GM23248 (cell line): ENCODE measurements at regions not wholly inside any gene's neighbourhood (a gene's known extent, or its start where the extent isn't known, plus 50 kb on each side); places are given as distances from the start of the nearest gene placed in this dataset.

Source experiments
- EZH2 ChIP-seq: fragments of 200-600 bp; sonication (generic); IDR thresholded peaks from 2 replicates; pipeline ENCODE4 v1.6.1; 2018; ENCODE audit warnings: antibody characterized with exemption, mild to moderate bottlenecking; ENCODE audit not compliant: insufficient read depth, poor library complexity, severe bottlenecking
- EZH2phosphoT487 ChIP-seq: fragments of 200-600 bp; sonication (generic); IDR thresholded peaks from 2 replicates; pipeline ENCODE4 v1.6.1; 2018; ENCODE audit warnings: antibody characterized with exemption, moderate library complexity, mild to moderate bottlenecking, low read depth; ENCODE audit not compliant: insufficient read depth

- TF ChIP-seq EZH2 (no peak), EZH2phosphoT487 (no peak)
These were observed 97.5 kb upstream of the PAX2 start for GRCh38 chr10:100647928-100648327.
